A549 (cell line): ENCODE measurements at regions not wholly inside any gene's neighbourhood (a gene's known extent, or its start where the extent isn't known, plus 50 kb on each side); places are given as distances from the start of the nearest gene placed in this dataset.
"Not testable (repeated sequence)": the region's sequence is repeated elsewhere in the genome, so short reads cannot be mapped to it uniquely, and the experiment has no call there.

Experiments used
- ATAC-seq, 2 experiments: fragments of 200-7000 bp in 1 of 2; fragments of >200 bp in 1 of 2; cut with Nextera tagmentation in 1 of 2; cut with Tn5 transposase in 1 of 2; 3 replicates each; pipeline versions ENCODE4 v1.8.0 to v1.9.1; 2018 to 2020; ENCODE audit warnings: mild to moderate bottlenecking in 1 of 2, moderate library complexity in 1 of 2
- CTCF ChIA-PET: fragments of 300-600 bp; sonication (Branson Sonifier 250); formaldehyde crosslinking; extraction: SDS; loops from one replicate; lab custom pipeline; 2021; ENCODE audit warnings: antibody characterized with exemption, inconsistent platforms; lab: Yijun Ruan, JAX
- POLR2A ChIA-PET: fragments of 350-600 bp; formaldehyde crosslinking; extraction: SDS; loops from one replicate; lab custom pipeline; 2021; ENCODE audit warnings: antibody characterized with exemption, inconsistent platforms; lab: Yijun Ruan, JAX
- DNase-seq, 2 experiments: peaks; one replicate each; pipeline versions ENCODE4 v3.0.0 to v3.0.0-alpha.2; 2011 to 2016; ENCODE audit warnings: low read depth in 1 of 2, low spot score in 1 of 2
- FAIRE-seq: peaks from 2 replicates; lab custom pipeline; 2011; peaks lifted over from hg19 to GRCh38; lab: Jason Lieb, UNC
- H3K27ac ChIP-seq, 2 experiments: fragments of >200 bp; sonication (Bioruptor Twin); formaldehyde crosslinking; 3 replicates each; pipeline ENCODE4 v1.5.1; 2016 to 2017
- H3K4me1 ChIP-seq: fragments of >200 bp; sonication (Bioruptor Twin); formaldehyde crosslinking; 3 replicates; pipeline ENCODE4 v1.6.1; 2016
- H3K4me2 ChIP-seq: fragments of >200 bp; sonication (Bioruptor Twin); formaldehyde crosslinking; 3 replicates; pipeline ENCODE4 v1.6.1; 2016
- H3K4me3 ChIP-seq: fragments of >200 bp; sonication (Bioruptor Twin); formaldehyde crosslinking; 3 replicates; pipeline ENCODE4 v1.5.1; 2016
- H3K9me3 ChIP-seq: fragments of >200 bp; sonication (Bioruptor Twin); formaldehyde crosslinking; 3 replicates; pipeline ENCODE4 v1.6.1; 2016
- CBX2 ChIP-seq: fragments of 200-600 bp; sonication (generic); IDR thresholded peaks from 2 replicates; pipeline ENCODE4 v1.6.1; 2016; ENCODE audit warnings: low read depth, mild to moderate bottlenecking, borderline replicate concordance
- CEBPB ChIP-seq, 2 experiments: fragments of >200 bp in 1 of 2; sonication (Bioruptor Twin) in 1 of 2; formaldehyde crosslinking in 1 of 2; IDR thresholded peaks; 2 replicates each; pipeline ENCODE4 v1.6.1; 2012 to 2016
- EHF ChIP-seq: fragments of 250-450 bp; sonication (Bioruptor Pico); IDR thresholded peaks from 2 replicates; pipeline ENCODE4 v1.5.0; 2020; ENCODE audit warnings: mild to moderate bottlenecking
- EHMT2 ChIP-seq: fragments of 200-600 bp; sonication (generic); IDR thresholded peaks from 2 replicates; pipeline ENCODE4 v1.6.1; 2016; ENCODE audit warnings: antibody characterized with exemption, low read depth, mild to moderate bottlenecking, moderate library complexity
- ELK1 ChIP-seq: fragments of 150-350 bp; IDR thresholded peaks from 2 replicates; pipeline ENCODE4 v1.6.1; 2014; ENCODE audit warnings: low read depth, mild to moderate bottlenecking, low read length
- EP300 ChIP-seq, 2 experiments: fragments of >200 bp; sonication (Bioruptor Twin); formaldehyde crosslinking; IDR thresholded peaks; 2 replicates in 1 of 2; 3 replicates in 1 of 2; pipeline ENCODE4 v1.6.1; 2016 to 2017
- ESRRA ChIP-seq: fragments of 150-350 bp; IDR thresholded peaks from 2 replicates; pipeline ENCODE4 v1.6.1; 2014; ENCODE audit warnings: mild to moderate bottlenecking, low read length, borderline replicate concordance
- FOSL2 ChIP-seq, 2 experiments: fragments of 450-650 bp in 1 of 2; fragments of >200 bp in 1 of 2; sonication (Bioruptor Twin) in 1 of 2; formaldehyde crosslinking; IDR thresholded peaks; 2 replicates each; pipeline versions ENCODE4 v1.5.0 to v1.6.1; 2016 to 2020; ENCODE audit warnings: mild to moderate bottlenecking in 1 of 2, moderate library complexity in 1 of 2
- FOXS1 ChIP-seq: fragments of 250-450 bp; sonication (Bioruptor Pico); IDR thresholded peaks from 2 replicates; pipeline ENCODE4 v1.5.0; 2020; ENCODE audit warnings: mild to moderate bottlenecking, moderate library complexity
- HDAC2 ChIP-seq: fragments of 200-600 bp; sonication (generic); IDR thresholded peaks from 2 replicates; pipeline ENCODE4 v1.6.1; 2016
- JUNB ChIP-seq: fragments of >200 bp; sonication (Bioruptor Twin); formaldehyde crosslinking; IDR thresholded peaks from 2 replicates; pipeline ENCODE4 v1.6.1; 2016
- MAFK ChIP-seq: fragments of 450-650 bp; IDR thresholded peaks from 2 replicates; pipeline ENCODE4 v1.6.1; 2014; ENCODE audit not compliant: partially characterized antibody
- MAZ ChIP-seq: fragments of 150-350 bp; IDR thresholded peaks from 2 replicates; pipeline ENCODE4 v1.6.1; 2014; ENCODE audit warnings: antibody characterized with exemption, low read depth, low read length, borderline replicate concordance
- NFE2L2 ChIP-seq: fragments of 150-350 bp; conservative IDR thresholded peaks from 2 replicates; pipeline ENCODE4 v1.6.1; 2014; ENCODE audit warnings: low read length
- POLR2A ChIP-seq: IDR thresholded peaks from 2 replicates; pipeline ENCODE4 v1.6.1; 2012; ENCODE audit warnings: mild to moderate bottlenecking, low read length
- RARB ChIP-seq: fragments of 250-450 bp; sonication (Bioruptor Pico); IDR thresholded peaks from 2 replicates; pipeline ENCODE4 v1.8.0; 2021; ENCODE audit warnings: mild to moderate bottlenecking, moderate library complexity
- SREBF2 ChIP-seq: fragments of 450-650 bp; IDR thresholded peaks from 2 replicates; pipeline ENCODE4 v1.6.1; 2014; ENCODE audit warnings: mild to moderate bottlenecking, moderate library complexity
- ZFP36 ChIP-seq: fragments of 450-650 bp; IDR thresholded peaks from 2 replicates; pipeline ENCODE4 v1.6.1; 2014; ENCODE audit warnings: borderline replicate concordance; ENCODE audit not compliant: partially characterized antibody
- WGBS: methylation state at CpG from one replicate; pipeline ENCODE4 v1.1.6; 2017; ENCODE audit errors: missing lambda C conversion rate; 5-methylcytosine and 5-hydroxymethylcytosine counted together
- TF ChIP-seq, protein P1 (sequence below): IDR thresholded peaks from 2 replicates; pipeline ENCODE4 v1.6.1; 2012
- TF ChIP-seq, protein P2 (sequence below): fragments of >200 bp; sonication (Bioruptor Twin); formaldehyde crosslinking; IDR thresholded peaks from 3 replicates; pipeline ENCODE4 v1.6.1; 2016

DNA sequence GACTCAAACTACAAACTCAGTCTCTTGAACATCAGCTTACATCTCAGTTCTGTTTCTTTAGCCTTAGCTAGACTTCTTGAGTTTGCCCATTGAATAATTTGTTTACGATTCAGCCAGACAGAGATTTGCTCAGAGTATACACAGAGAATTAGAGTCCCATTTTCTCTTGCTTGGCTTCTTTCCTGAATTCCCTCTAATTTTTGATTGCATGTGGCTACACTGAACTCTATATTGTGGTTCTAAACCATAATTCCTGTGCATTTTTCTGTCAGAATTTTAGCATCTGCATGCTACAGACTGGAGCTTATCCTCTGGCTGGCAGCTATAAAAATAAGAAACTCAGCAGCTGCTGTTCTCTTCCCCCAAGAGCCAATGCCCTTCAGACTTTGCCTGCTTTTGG lies 354.9 kb downstream of the MDFIC start:
- TF ChIP-seq RARB (CRISPR knock-in tag) (no peak), EP300 (IDR thresholded peaks at IDR 0.05) (no peak)
- no peaks in the 10 kb centered on the region for H3K9me3 ChIP-seq
- CTCF ChIA-PET = no interaction called here
- ATAC-seq = no peak
- H3K4me2 ChIP-seq = no peak overlapping the region
- H3K4me1 ChIP-seq = peaks cover 17% of the 10 kb centered on the region
- POLR2A ChIA-PET = no interaction called here
- no peak overlapping the region for H3K27ac ChIP-seq
- no peak overlapping the region for H3K4me3 ChIP-seq
- no peak for FAIRE-seq
- DNase-seq = no peak
- 73% methylated on average over 1 of the region's 1 CpG for WGBS

GRCh38 chr7:115273855-115274254 lies 352.0 kb downstream of the MDFIC start:
- peak overlapping the region; percentile 34 to 41; a peak in 5 of 6 replicates for H3K27ac ChIP-seq
- H3K4me2 ChIP-seq = peak overlapping the region; percentile 63
- H3K4me3 ChIP-seq, FAIRE-seq, POLR2A ChIA-PET, H3K9me3 ChIP-seq, CTCF ChIA-PET: not testable (repeated sequence)
- DNase-seq (peak in 1 of 2 experiments; percentile 16), ATAC-seq (peak in 1 of 2 experiments; percentile 55; a peak in 3 of 6 replicates)
- 21% methylated on average over 8 of the region's 8 CpGs for WGBS
- H3K4me1 ChIP-seq = peaks cover 17% of the 10 kb centered on the region

GRCh38 chr7:115273139-115273772 lies 351.4 kb downstream of the MDFIC start:
- Histone ChIP-seq H3K4me3 (no peak overlapping the region), H3K9me3 (no peaks in the 10 kb centered on the region), H3K27ac (no peak overlapping the region), H3K4me2 (peak overlapping the region; percentile 63), H3K4me1 (peaks cover 17% of the 10 kb centered on the region)
- ATAC-seq = peak in 1 of 2 experiments; percentile 65; a peak in 3 of 6 replicates
- 7% methylated on average over 1 of the region's 1 CpG for WGBS
- POLR2A ChIA-PET = no interaction called here
- FAIRE-seq = no peak
- CTCF ChIA-PET = no interaction called here
- peak in 1 of 2 experiments; percentile 27 for DNase-seq
- TF ChIP-seq JUNB (no peak), RARB (CRISPR knock-in tag) (no peak), NFE2L2 (peak; percentile 22; the same call in 1 of the 2 replicates)
- TF ChIP-seq, all 56 proteins: peak for 1

GRCh38 chr7:115271332-115272235 lies 349.7 kb downstream of the MDFIC start:
- POLR2A ChIA-PET = no interaction called here
- no peak for DNase-seq
- TF ChIP-seq ZFP36 (no peak), MAFK (peak; percentile 95)
- CTCF ChIA-PET = no interaction called here
- Histone ChIP-seq H3K27ac (no peak overlapping the region), H3K9me3 (no peaks in the 10 kb centered on the region), H3K4me1 (peaks cover 17% of the 10 kb centered on the region), H3K4me3 (no peak overlapping the region), H3K4me2 (no peak overlapping the region)
- WGBS = 68% methylated on average over 4 of the region's 4 CpGs
- no peak for FAIRE-seq
- no peak for ATAC-seq

DNA sequence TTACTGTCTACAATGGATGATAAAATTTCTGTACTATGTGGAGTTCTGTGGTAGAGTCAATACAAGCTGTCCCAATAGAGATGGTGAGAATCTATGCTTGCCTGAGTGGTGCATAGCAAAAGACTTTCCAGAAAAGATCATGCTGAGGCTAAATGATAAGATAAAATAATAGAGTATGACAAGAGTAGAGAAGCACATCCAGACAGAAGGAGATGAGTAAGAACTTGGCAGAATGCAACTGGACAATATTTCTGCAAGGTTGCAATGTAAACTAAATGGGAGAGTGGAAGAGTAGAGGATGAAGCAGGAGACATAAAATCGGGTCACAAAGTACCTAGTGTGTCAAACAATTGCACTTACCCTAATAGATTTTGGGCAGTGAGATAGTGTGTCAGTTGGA lies 347.6 kb downstream of the MDFIC start:
- CTCF ChIA-PET = no interaction called here

More for the DNA sequence above, 347.6 kb downstream of the MDFIC start:
- no peak overlapping the region for H3K4me2 ChIP-seq
- H3K27ac ChIP-seq = no peak overlapping the region
- no peaks in the 10 kb centered on the region for H3K9me3 ChIP-seq
- H3K4me1 ChIP-seq = peaks cover 17% of the 10 kb centered on the region
- no peak for DNase-seq
- no peak for FAIRE-seq
- POLR2A ChIA-PET = no interaction called here
- TF ChIP-seq EHMT2 (no peak), ZFP36 (no peak), SREBF2 (no peak), MAFK (no peak), HDAC2 (no peak), RARB (CRISPR knock-in tag) (no peak), MAZ (no peak), FOSL2 (IDR thresholded peaks at IDR 0.05) (no peak), FOSL2 (CRISPR knock-in tag; IDR thresholded peaks at IDR 0.05) (no peak), POLR2A (no peak), EHF (CRISPR knock-in tag) (no peak), ELK1 (no peak), FOXS1 (CRISPR knock-in tag) (no peak), CEBPB (IDR thresholded peaks at IDR 0.05) (no peak), ESRRA (no peak), CBX2 (no peak)
- TF ChIP-seq, protein P1, sequence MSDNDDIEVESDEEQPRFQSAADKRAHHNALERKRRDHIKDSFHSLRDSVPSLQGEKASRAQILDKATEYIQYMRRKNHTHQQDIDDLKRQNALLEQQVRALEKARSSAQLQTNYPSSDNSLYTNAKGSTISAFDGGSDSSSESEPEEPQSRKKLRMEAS = no peak
- TF ChIP-seq, protein P2, sequence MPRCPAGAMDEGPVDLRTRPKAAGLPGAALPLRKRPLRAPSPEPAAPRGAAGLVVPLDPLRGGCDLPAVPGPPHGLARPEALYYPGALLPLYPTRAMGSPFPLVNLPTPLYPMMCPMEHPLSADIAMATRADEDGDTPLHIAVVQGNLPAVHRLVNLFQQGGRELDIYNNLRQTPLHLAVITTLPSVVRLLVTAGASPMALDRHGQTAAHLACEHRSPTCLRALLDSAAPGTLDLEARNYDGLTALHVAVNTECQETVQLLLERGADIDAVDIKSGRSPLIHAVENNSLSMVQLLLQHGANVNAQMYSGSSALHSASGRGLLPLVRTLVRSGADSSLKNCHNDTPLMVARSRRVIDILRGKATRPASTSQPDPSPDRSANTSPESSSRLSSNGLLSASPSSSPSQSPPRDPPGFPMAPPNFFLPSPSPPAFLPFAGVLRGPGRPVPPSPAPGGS = no peak
- H3K4me3 ChIP-seq = no peak overlapping the region
- 39% methylated on average over 1 of the region's 1 CpG for whole genome bisulfite sequencing
- ATAC-seq = no peak
